ENCODE measurements at regions not wholly inside any gene's neighbourhood (a gene's known extent, or its start where the extent isn't known, plus 50 kb on each side); places are given as distances from the start of the nearest gene placed in this dataset.

GRCh38 chr16:85398050-85398451, 215.1 kb upstream of the GSE1 start:
- TF ChIP-seq CTCF (IDR thresholded peaks at IDR 0.05) (no peak), POLR2A (IDR thresholded peaks at IDR 0.05) (no peak)

All from thyroid gland (tissue), 4 donors.